ENCODE measurements at regions not wholly inside any gene's neighbourhood (a gene's known extent, or its start where the extent isn't known, plus 50 kb on each side); places are given as distances from the start of the nearest gene placed in this dataset.

GRCh38 chr6:164122109-164122508 is 707.6 kb downstream of the QKI start:
- TF ChIP-seq EP300 (IDR thresholded peaks at IDR 0.05): no peak
- TF ChIP-seq CTCF (IDR thresholded peaks at IDR 0.05): no peak
- no peak for TF ChIP-seq POLR2A (IDR thresholded peaks at IDR 0.05)
- Histone ChIP-seq H3K27ac (no peak overlapping the region), H3K27me3 (no peaks in the 10 kb centered on the region), H3K4me1 (no peaks in the 10 kb centered on the region), H3K4me3 (no peak overlapping the region), H3K36me3 (no peaks in the 10 kb centered on the region), H3K9me3 (no peaks in the 10 kb centered on the region)
- 88 to 98% methylated on average over 11 of the region's 11 CpGs for WGBS, 2 donors
- DNase-seq (ENCODE audit: low spot score in 2 of 2): no peak

GRCh38 chr6:164121527-164121926 is 707.0 kb downstream of the QKI start:
- Histone ChIP-seq H3K9me3 (no peaks in the 10 kb centered on the region), H3K4me3 (no peak overlapping the region), H3K27me3 (no peaks in the 10 kb centered on the region), H3K27ac (no peak overlapping the region), H3K36me3 (no peaks in the 10 kb centered on the region), H3K4me1 (no peaks in the 10 kb centered on the region)
- WGBS, 2 donors: 95% methylated on average over 6 of the region's 6 CpGs
- no peak for DNase-seq (ENCODE audit: low spot score in 2 of 2)
- TF ChIP-seq POLR2A (IDR thresholded peaks at IDR 0.05): no peak
- TF ChIP-seq CTCF (IDR thresholded peaks at IDR 0.05): no peak
- TF ChIP-seq EP300 (IDR thresholded peaks at IDR 0.05): no peak

- Histone ChIP-seq H3K27ac (no peak overlapping the region), H3K4me1 (peaks cover 0 to 4% (median under 1%) of the 10 kb centered on the region in 4 donors), H3K4me3 (no peak overlapping the region), H3K9me3 (no peaks in the 10 kb centered on the region), H3K36me3 (no peaks in the 10 kb centered on the region), H3K27me3 (no peaks in the 10 kb centered on the region)
- TF ChIP-seq POLR2A (IDR thresholded peaks at IDR 0.05) (no peak), EP300 (IDR thresholded peaks at IDR 0.05) (no peak), CTCF (IDR thresholded peaks at IDR 0.05) (no peak)
- 64 to 69% methylated on average over 5 of the region's 5 CpGs for WGBS, 2 donors
- DNase-seq (ENCODE audit: low spot score in 2 of 2): no peak
These were observed 700.1 kb downstream of the QKI start for GRCh38 chr6:164114651-164115050.

GRCh38 chr6:164114051-164114450 is 699.5 kb downstream of the QKI start:
- no peak overlapping the region for H3K27ac ChIP-seq
- H3K36me3 ChIP-seq: no peaks in the 10 kb centered on the region
- H3K4me1 ChIP-seq: peaks cover 0 to 10% (median 3%) of the 10 kb centered on the region in 4 donors
- TF ChIP-seq POLR2A (IDR thresholded peaks at IDR 0.05) (no peak), EP300 (IDR thresholded peaks at IDR 0.05) (no peak), CTCF (IDR thresholded peaks at IDR 0.05) (no peak)
- WGBS, 2 donors: 96% methylated on average over 4 of the region's 4 CpGs
- no peaks in the 10 kb centered on the region for H3K27me3 ChIP-seq
- H3K9me3 ChIP-seq: no peaks in the 10 kb centered on the region
- no peak overlapping the region for H3K4me3 ChIP-seq
- no peak for DNase-seq (ENCODE audit: low spot score in 2 of 2)

GRCh38 chr6:164113637-164114036 is 699.1 kb downstream of the QKI start:
- no peaks in the 10 kb centered on the region for H3K36me3 ChIP-seq
- H3K27me3 ChIP-seq: no peaks in the 10 kb centered on the region
- 95 to 98% methylated on average over 4 of the region's 4 CpGs for WGBS, 2 donors
- peaks cover 0 to 13% (median 3%) of the 10 kb centered on the region in 4 donors for H3K4me1 ChIP-seq
- H3K27ac ChIP-seq: no peak overlapping the region
- TF ChIP-seq POLR2A (IDR thresholded peaks at IDR 0.05) (no peak), EP300 (IDR thresholded peaks at IDR 0.05) (no peak), CTCF (IDR thresholded peaks at IDR 0.05) (no peak)
- no peaks in the 10 kb centered on the region for H3K9me3 ChIP-seq
- DNase-seq (ENCODE audit: low spot score in 2 of 2): no peak
- H3K4me3 ChIP-seq: no peak overlapping the region

Data from tibial nerve (tissue), 4 donors.